PC-3 (cell line): ENCODE measurements at regions not wholly inside any gene's neighbourhood (a gene's known extent, or its start where the extent isn't known, plus 50 kb on each side); places are given as distances from the start of the nearest gene placed in this dataset.
A peak's percentile ranks its signal among the peaks of the same experiment; 100 is the strongest.

ENCODE experiments used
- ATAC-seq: fragments of 200-7000 bp; cut with Tn5 transposase; 2 replicates; pipeline ENCODE4 v1.9.1; 2020; ENCODE audit warnings: mild to moderate bottlenecking, moderate library complexity
- BruUV-seq: library from RNA; stranded (reverse); fragments of 400-500 nt; replicated peaks from 2 replicates; lab custom pipeline; 2021; lab: Mats Ljungman, UMichigan
- CTCF ChIA-PET: fragments of 300-600 bp; sonication (Branson Sonifier 250); formaldehyde crosslinking; loops from one replicate; lab custom pipeline; 2022; ENCODE audit warnings: antibody characterized with exemption; lab: Charles Lee
- POLR2A ChIA-PET: fragments of 300-600 bp; sonication (Branson Sonifier 250); formaldehyde crosslinking; loops from one replicate; lab custom pipeline; 2022; ENCODE audit warnings: antibody characterized with exemption; ENCODE audit not compliant: unreplicated experiment; lab: Charles Lee
- DNase-seq: peaks from one replicate; pipeline ENCODE4 v3.0.0-alpha.2; 2015
- H2AFZ ChIP-seq: fragments of 300-600 bp; sonication (generic); 2 replicates; pipeline ENCODE4 v1.6.0; 2016; ENCODE audit warnings: antibody characterized with exemption, low read length
- H3F3A ChIP-seq: fragments of 300-600 bp; sonication (generic); one replicate; pipeline ENCODE4 v1.6.0; 2017; ENCODE audit warnings: antibody characterized with exemption, low read length, control low read depth, mild to moderate bottlenecking; ENCODE audit not compliant: unreplicated experiment
- H3K27ac ChIP-seq: fragments of 300-600 bp; sonication (generic); 2 replicates; pipeline ENCODE4 v1.5.1; 2016; ENCODE audit warnings: mild to moderate bottlenecking, low read length
- H3K27me3 ChIP-seq: fragments of 300-600 bp; sonication (generic); 2 replicates; pipeline ENCODE4 v1.6.1; 2016; ENCODE audit warnings: low read length, mixed read lengths
- H3K36me3 ChIP-seq: fragments of 300-600 bp; sonication (generic); 2 replicates; pipeline ENCODE4 v1.6.1; 2016; ENCODE audit warnings: low read depth, mixed run types, low read length, mixed read lengths
- H3K4me1 ChIP-seq: fragments of 300-600 bp; sonication (generic); 2 replicates; pipeline ENCODE4 v1.5.1; 2016; ENCODE audit warnings: low read length; ENCODE audit not compliant: insufficient read depth
- H3K4me2 ChIP-seq: fragments of 300-600 bp; sonication (generic); 2 replicates; pipeline ENCODE4 v1.6.0; 2016; ENCODE audit warnings: low read length
- H3K4me3 ChIP-seq: fragments of 300-600 bp; sonication (generic); 2 replicates; pipeline ENCODE4 v1.5.1; 2016; ENCODE audit warnings: mild to moderate bottlenecking, low read length, mixed read lengths
- H3K79me2 ChIP-seq: fragments of 300-600 bp; sonication (generic); 2 replicates; pipeline ENCODE4 v1.6.1; 2017; ENCODE audit warnings: low read length, mixed read lengths
- H3K9ac ChIP-seq: fragments of 300-600 bp; sonication (generic); 2 replicates; pipeline ENCODE4 v1.6.0; 2016; ENCODE audit warnings: mild to moderate bottlenecking, low read length
- H3K9me2 ChIP-seq: fragments of 300-600 bp; sonication (generic); replicated peaks from 2 replicates; pipeline ENCODE4 v1.6.1; 2016; ENCODE audit warnings: mixed run types, low read length, mixed read lengths
- H3K9me3 ChIP-seq: fragments of 300-600 bp; sonication (generic); 2 replicates; pipeline ENCODE4 v1.6.1; 2016; ENCODE audit warnings: low read length, mixed read lengths
- H4K20me1 ChIP-seq: fragments of 300-600 bp; sonication (generic); 2 replicates; pipeline ENCODE4 v1.6.1; 2016; ENCODE audit warnings: low read length, mixed read lengths
- CTCF ChIP-seq: fragments of 300-600 bp; sonication (generic); conservative IDR thresholded peaks from 2 replicates; pipeline ENCODE4 v1.5.1; 2017; ENCODE audit warnings: antibody characterized with exemption, low read depth, mild to moderate bottlenecking, low read length
- EZH2 ChIP-seq: fragments of 300-600 bp; sonication (generic); IDR thresholded peaks from one replicate; pipeline ENCODE4 v1.6.1; 2017; ENCODE audit warnings: antibody characterized with exemption, mild to moderate bottlenecking, low read length; ENCODE audit not compliant: unreplicated experiment
- EZH2phosphoT487 ChIP-seq: fragments of 300-600 bp; sonication (generic); IDR thresholded peaks from 2 replicates; pipeline ENCODE4 v1.6.1; 2018; ENCODE audit warnings: mild to moderate bottlenecking, antibody characterized with exemption, low read length, borderline replicate concordance
- intact Hi-C: fragments of 100-400 bp; cut with micrococcal nuclease; formaldehyde crosslinking; loops from 2 replicates; pipeline ENCODE4 v1.9.0; 2023

- no peak overlapping the region for H2AFZ ChIP-seq
- H3F3A ChIP-seq = no peaks in the 10 kb centered on the region
- H3K27me3 ChIP-seq = peaks cover 95% of the 10 kb centered on the region
- ChIA-PET CTCF (interaction anchor here (0.7 kb wide), 1 partner anchor 865 kb away, joined by 3 read pairs; no protein-coding TSS in a partner anchor), POLR2A (no interaction called here)
- DNase-seq = no peak
- intact Hi-C loops = no loop called here
- H3K9me3 ChIP-seq = no peaks in the 10 kb centered on the region
- TF ChIP-seq CTCF = no peak
- no peak for TF ChIP-seq EZH2
- no peak; the same call in 1 of the 2 replicates for TF ChIP-seq EZH2phosphoT487
- no TSS peak for BruUV-seq
- no peak overlapping the region for H3K9ac ChIP-seq
- H3K4me2 ChIP-seq = no peak overlapping the region
- no peaks in the 10 kb centered on the region for H3K79me2 ChIP-seq
- H3K4me1 ChIP-seq = no peaks in the 10 kb centered on the region
- no peaks in the 10 kb centered on the region for H3K36me3 ChIP-seq
- H3K27ac ChIP-seq = no peak overlapping the region
- no peak overlapping the region for H3K4me3 ChIP-seq
- no peaks in the 10 kb centered on the region for H3K9me2 ChIP-seq
- no peaks in the 10 kb centered on the region for H4K20me1 ChIP-seq
- ATAC-seq = no peak
These were observed 152.0 kb downstream of the DACT1 start for GRCh38 chr14:58789736-58790135.

GRCh38 chr14:58792416-58792815 is 154.7 kb downstream of the DACT1 start:
- H3K4me3 ChIP-seq = no peak overlapping the region
- ChIA-PET CTCF (no interaction called here), POLR2A (no interaction called here)
- no peaks in the 10 kb centered on the region for H3K79me2 ChIP-seq
- H2AFZ ChIP-seq = no peak overlapping the region
- H3K4me1 ChIP-seq = no peaks in the 10 kb centered on the region
- no peaks in the 10 kb centered on the region for H3K36me3 ChIP-seq
- no peaks in the 10 kb centered on the region for H4K20me1 ChIP-seq
- no peak for ATAC-seq
- no peak overlapping the region for H3K4me2 ChIP-seq
- H3K9me3 ChIP-seq = no peaks in the 10 kb centered on the region
- BruUV-seq = no TSS peak
- no peaks in the 10 kb centered on the region for H3K9me2 ChIP-seq
- H3F3A ChIP-seq = no peaks in the 10 kb centered on the region
- no peak overlapping the region for H3K9ac ChIP-seq
- peaks cover 93% of the 10 kb centered on the region for H3K27me3 ChIP-seq
- no peak for DNase-seq
- no peak overlapping the region for H3K27ac ChIP-seq
- no peak for TF ChIP-seq CTCF
- TF ChIP-seq EZH2phosphoT487 = no peak
- no peak for TF ChIP-seq EZH2
- intact Hi-C loops = no loop called here

GRCh38 chr14:58793131-58793740 is 155.5 kb downstream of the DACT1 start:
- no peaks in the 10 kb centered on the region for H3K79me2 ChIP-seq
- ATAC-seq = 0 out of 2 replicates have a peak, but pooled peaks have one; percentile 18

More at GRCh38 chr14:58793131-58793740, 155.5 kb downstream of the DACT1 start:
- ChIA-PET CTCF (no interaction called here), POLR2A (no interaction called here)
- no peak overlapping the region for H3K9ac ChIP-seq
- H3K4me2 ChIP-seq = no peak overlapping the region
- no peaks in the 10 kb centered on the region for H3K9me2 ChIP-seq
- intact Hi-C loops = no loop called here
- peak; percentile 39 for DNase-seq
- H3K4me1 ChIP-seq = no peaks in the 10 kb centered on the region
- H3K9me3 ChIP-seq = no peaks in the 10 kb centered on the region
- no peak overlapping the region for H2AFZ ChIP-seq
- no TSS peak for BruUV-seq
- H3K27ac ChIP-seq = no peak overlapping the region
- TF ChIP-seq EZH2phosphoT487 = no peak
- TF ChIP-seq EZH2 = no peak
- no peak for TF ChIP-seq CTCF
- H4K20me1 ChIP-seq = no peaks in the 10 kb centered on the region
- no peaks in the 10 kb centered on the region for H3K36me3 ChIP-seq
- H3F3A ChIP-seq = no peaks in the 10 kb centered on the region
- no peak overlapping the region for H3K4me3 ChIP-seq
- peaks cover 90% of the 10 kb centered on the region for H3K27me3 ChIP-seq
